WTC11 (cell line): ENCODE measurements at regions not wholly inside any gene's neighbourhood (a gene's known extent, or its start where the extent isn't known, plus 50 kb on each side); places are given as distances from the start of the nearest gene placed in this dataset.

Experiments used
- CTCF ChIP-seq: fragments of 200-600 bp; IDR thresholded peaks from 2 replicates; pipeline ENCODE4 v1.8.0; 2022; ENCODE audit warnings: antibody characterized with exemption
- FOXP4 ChIP-seq: sonication (generic); formaldehyde crosslinking; IDR thresholded peaks from 2 replicates; pipeline ENCODE4 v1.8.0; 2022; ENCODE audit warnings: mild to moderate bottlenecking, missing genetic modification reagents
- MXD4 ChIP-seq: fragments of 250-450 bp; sonication (Bioruptor Pico); IDR thresholded peaks from 2 replicates; pipeline ENCODE4 v1.8.0; 2021; ENCODE audit warnings: mild to moderate bottlenecking, moderate library complexity, borderline replicate concordance
- NFYB ChIP-seq: sonication (generic); formaldehyde crosslinking; conservative IDR thresholded peaks from 2 replicates; pipeline ENCODE4 v1.8.0; 2022; ENCODE audit warnings: low read depth, missing genetic modification reagents
- NR2C2 ChIP-seq: sonication (generic); formaldehyde crosslinking; IDR thresholded peaks from 2 replicates; pipeline ENCODE4 v1.8.0; 2022; ENCODE audit warnings: mild to moderate bottlenecking, missing genetic modification reagents
- STAT6 ChIP-seq: sonication (generic); formaldehyde crosslinking; conservative IDR thresholded peaks from 2 replicates; pipeline ENCODE4 v1.8.1; 2023; ENCODE audit warnings: mild to moderate bottlenecking, low read depth, missing genetic modification reagents, moderate library complexity

GRCh38 chr7:156432018-156432417, 208.6 kb upstream of the RNF32 start:
- TF ChIP-seq MXD4, result no peak
- no peak for TF ChIP-seq CTCF
- TF ChIP-seq STAT6 (CRISPR knock-in tag), result no peak
- TF ChIP-seq NFYB (CRISPR knock-in tag), result no peak
- TF ChIP-seq NR2C2 (CRISPR knock-in tag), result no peak
- no peak for TF ChIP-seq FOXP4 (CRISPR knock-in tag)
